GM18498 (cell line): ENCODE measurements at regions not wholly inside any gene's neighbourhood (a gene's known extent, or its start where the extent isn't known, plus 50 kb on each side); places are given as distances from the start of the nearest gene placed in this dataset.
"Not testable (repeated sequence)": the region's sequence is repeated elsewhere in the genome, so short reads cannot be mapped to it uniquely, and the experiment has no call there.

ENCODE experiments used
- ATAC-seq: cut with Tn5 transposase; IDR thresholded peaks from one replicate; pipeline ENCODE4 v1.9.1; 2021; ENCODE audit warnings: mild to moderate bottlenecking, moderate library complexity; ENCODE audit not compliant: unreplicated experiment

DNA sequence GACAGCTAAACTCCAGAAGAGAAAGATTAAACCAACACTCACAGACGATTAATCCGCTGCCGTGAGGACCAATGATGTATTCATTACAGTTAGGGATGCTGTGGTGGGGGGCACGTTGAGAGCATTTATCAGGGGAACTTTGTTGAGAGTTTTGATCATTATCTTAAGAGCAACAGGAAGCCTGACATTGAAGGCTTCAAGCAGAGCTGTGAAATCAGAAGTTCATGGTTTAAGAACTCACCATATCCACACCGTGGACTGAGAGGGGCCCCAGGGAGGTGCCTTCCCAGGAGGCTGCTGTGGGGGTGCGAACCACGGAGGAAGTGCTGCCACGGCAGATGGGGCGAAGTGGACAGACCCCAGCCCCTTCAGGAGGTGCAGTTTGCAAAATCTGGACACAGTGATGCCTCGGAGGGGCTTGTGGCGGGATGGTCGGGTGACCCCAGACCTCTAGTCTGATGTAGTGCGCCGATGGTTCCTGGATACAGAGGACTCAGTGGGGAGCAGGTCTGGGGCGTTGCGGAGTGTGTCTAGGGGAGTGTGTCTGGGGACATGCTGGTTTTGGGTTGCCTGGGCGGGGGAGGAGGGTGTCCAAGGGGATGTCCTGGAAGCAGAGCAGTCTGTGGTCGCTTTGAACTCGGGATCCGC, 73.0 kb downstream of the DIO3 start:
- ATAC-seq = no peak

- ATAC-seq = no peak
Observed at GRCh38 chr14:101634850-101635748, 73.8 kb downstream of the DIO3 start.

DNA sequence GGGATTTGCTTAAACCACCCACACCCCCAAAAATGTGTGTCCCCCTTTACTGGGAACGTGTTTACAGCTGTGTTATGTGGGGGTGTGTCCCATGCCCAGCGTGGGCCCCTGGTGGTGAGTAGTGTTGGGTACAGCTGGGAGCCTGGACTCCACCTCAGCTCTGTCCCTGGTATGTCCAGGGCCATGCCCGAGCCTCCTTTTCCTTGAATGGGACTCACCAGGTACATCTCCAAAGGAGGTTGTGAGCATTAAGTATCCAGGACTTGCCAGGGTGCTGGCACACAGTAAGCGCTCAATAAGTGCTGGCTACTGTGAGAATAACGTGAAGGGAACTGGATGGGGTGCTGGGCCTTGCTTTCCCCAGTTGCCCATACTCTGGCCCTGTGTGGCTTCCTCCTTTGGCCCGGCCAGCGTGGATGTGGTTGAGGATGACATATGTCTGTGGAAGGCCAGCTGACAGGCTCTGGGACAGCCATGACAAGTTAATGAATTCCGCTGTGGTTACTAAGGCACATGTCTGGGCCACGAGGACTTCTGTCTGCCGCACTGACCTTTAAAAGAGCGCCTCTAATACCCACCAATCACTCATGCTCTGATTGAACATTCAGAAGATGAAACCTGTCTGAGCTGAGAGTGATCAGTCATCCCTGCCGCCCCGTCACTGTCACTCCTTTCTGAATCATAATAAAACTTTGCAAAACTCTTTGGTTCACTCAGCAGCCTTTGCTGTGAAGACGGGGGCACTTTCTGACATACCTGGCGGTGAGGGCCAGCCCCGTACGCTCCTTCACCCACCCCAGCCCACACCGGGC, 74.7 kb downstream of the DIO3 start:
- peak; percentile 58 for ATAC-seq

- ATAC-seq = no peak
Observed at GRCh38 chr14:101639241-101639833, 78.0 kb downstream of the DIO3 start.

GRCh38 chr14:101643651-101644050, 82.4 kb downstream of the DIO3 start:
- ATAC-seq = no peak

GRCh38 chr14:101654051-101654450, 92.8 kb downstream of the DIO3 start:
- ATAC-seq = no peak

GRCh38 chr14:101657372-101657771, 96.1 kb downstream of the DIO3 start:
- no peak for ATAC-seq

DNA sequence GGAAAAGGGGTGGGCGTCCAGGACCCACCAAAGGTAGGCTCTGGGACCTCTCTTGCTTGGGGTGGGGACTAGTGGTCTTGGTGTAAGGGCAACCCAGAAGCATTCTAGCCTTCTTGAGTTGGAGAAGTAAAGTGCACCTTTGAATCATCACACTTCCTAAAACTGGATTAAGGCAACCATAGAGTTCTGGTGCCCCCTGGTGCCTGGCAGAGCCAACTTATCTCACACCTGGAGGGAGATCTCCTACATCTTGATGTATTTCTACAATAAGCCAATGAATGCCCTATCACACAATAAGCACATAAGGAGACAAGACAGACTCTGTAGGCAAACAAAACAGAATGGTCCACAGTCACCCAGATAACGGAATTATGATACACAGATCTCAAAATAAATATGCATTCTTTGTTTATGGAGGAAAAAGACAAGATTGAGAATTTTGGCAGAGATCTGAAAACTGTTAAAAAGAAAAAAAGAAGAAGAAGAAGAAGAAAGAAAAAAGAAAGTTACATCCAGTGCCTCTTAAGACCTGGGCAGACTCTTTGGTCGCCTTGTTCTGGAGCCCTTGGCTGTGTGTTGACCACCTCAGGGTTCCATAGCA, 95.9 kb upstream of the PPP2R5C start:
- ATAC-seq = no peak

DNA sequence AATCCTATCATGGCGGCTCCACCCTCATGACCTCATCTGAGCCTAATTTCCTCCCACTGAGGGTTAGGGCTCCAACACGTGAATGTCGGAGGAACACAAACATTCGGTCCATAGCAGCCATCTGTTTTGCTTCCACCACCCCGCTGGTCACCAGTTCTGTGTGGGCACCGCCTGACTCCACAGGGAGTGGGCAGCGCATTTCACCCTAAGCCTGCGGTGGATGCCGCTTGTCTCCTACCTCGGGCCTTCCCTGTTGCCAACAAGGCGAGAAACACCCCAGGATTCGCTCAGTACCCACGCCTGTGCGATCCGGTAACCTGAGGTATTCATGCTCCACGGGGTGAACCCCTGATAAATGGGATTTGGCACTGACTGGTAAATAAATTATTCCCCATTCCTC, 95.2 kb upstream of the PPP2R5C start:
- no peak for ATAC-seq

DNA sequence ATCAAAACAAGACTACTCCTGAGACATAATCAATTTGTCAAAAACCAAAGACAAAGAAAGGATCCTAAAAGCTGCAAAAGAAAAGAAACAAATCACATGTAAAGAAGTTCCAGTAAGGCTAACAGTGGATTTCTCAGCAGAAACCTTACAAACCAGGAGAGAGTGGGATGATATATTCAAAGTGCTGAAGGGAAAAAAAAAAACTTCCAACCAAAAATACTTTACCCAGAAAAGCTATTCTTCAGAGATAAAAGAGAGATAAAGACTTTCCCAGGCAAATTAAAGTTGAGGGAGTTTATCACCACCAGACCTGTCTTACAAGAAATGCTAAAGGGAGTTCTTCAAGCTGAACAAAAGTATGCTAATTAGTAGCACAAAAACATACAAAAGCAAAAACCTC, 91.9 kb upstream of the PPP2R5C start:
- no peak for ATAC-seq

GRCh38 chr14:101673873-101674272, 87.6 kb upstream of the PPP2R5C start:
- ATAC-seq = no peak

- ATAC-seq = not testable (repeated sequence)
Observed at GRCh38 chr14:101675835-101676234, 85.7 kb upstream of the PPP2R5C start.

- ATAC-seq = not testable (repeated sequence)
Observed at GRCh38 chr14:101677912-101678327, 83.6 kb upstream of the PPP2R5C start.

DNA sequence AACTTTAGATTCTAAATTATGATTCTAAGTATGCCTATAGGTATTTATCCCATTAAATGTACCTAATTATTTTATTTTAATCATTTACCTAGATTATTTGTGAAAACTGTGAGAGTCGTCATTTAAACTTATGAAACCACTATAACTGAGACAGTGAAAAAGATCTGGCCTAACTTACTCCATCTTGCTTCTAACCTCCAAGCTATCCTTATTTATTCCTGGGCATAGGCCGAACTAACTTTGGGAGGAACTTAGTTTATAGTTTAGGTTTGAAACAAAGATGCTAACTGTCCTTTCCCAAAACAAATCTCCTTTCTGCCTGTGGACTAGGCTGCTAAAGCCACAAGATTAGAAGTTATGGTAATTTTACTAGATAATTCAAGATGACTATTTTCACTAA, 79.7 kb upstream of the PPP2R5C start:
- ATAC-seq = no peak

- ATAC-seq = no peak
Observed at GRCh38 chr14:101683365-101683764, 78.1 kb upstream of the PPP2R5C start.

- no peak for ATAC-seq
Observed at GRCh38 chr14:101687756-101688546, 73.6 kb upstream of the PPP2R5C start.

DNA sequence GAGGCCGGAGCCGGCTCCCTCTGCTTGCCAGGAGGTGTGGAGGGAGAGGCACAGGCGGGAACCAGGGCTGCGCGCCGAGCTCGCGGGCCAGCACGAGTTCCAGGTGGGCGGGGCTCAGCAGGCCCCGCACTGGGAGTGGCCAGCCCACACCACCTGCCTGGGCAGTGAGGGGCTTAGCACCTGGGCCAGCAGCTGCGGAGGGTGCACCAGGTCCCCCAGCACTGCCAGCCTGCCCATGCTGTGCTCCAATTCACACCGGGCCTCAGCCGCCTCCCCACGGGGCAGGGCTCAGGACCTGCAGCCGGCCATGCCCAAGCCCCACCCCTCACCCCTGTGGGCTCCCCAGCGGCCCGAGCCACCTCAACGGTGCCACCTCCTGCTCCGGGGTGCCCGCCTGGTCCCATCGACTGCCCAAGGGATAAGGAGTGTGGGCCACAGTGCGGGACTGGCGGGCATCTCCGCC, 72.4 kb upstream of the PPP2R5C start:
- no peak for ATAC-seq

DNA sequence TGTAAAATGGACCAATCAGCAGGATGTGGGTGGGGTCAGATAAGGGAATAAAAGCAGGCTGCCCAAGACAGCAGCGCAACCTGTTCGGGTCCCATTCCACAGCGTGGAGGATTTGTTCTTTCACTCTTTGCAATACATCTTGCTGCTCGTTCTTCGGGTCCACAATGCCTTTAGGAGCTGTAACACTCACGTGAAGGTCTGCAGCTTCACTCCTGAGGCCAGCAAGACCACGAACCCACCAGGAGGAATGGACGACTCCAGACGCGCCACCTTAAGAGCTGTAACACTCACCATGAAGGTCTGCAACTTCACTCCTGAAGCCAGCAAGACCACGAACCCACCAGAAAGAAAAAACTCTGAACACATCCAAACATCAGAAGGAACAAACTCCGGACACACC, 71.5 kb upstream of the PPP2R5C start:
- not testable (repeated sequence) for ATAC-seq

- no peak for ATAC-seq
Observed at GRCh38 chr14:101695659-101696058, 65.8 kb upstream of the PPP2R5C start.

GRCh38 chr14:101704140-101704539, 57.4 kb upstream of the PPP2R5C start:
- no peak for ATAC-seq
